Stimulated activated CD8-positive, alpha-beta memory T cell treated with anti-CD3 and anti-CD28 coated beads, Interleukin-12 subunit alpha, Interleukin-12 subunit beta, amount 100 ng/mL, for 1 hour (primary cell): ENCODE measurements at regions not wholly inside any gene's neighbourhood (a gene's known extent, or its start where the extent isn't known, plus 50 kb on each side); places are given as distances from the start of the nearest gene placed in this dataset.

Experiments used
- DNase-seq: peaks from one replicate; pipeline ENCODE4 v3.0.0-alpha.2; 2020; ENCODE audit warnings: low read depth

GRCh38 chr6:156189714-156190113 lies 587.5 kb upstream of the ARID1B start:
- DNase-seq = no peak

DNA sequence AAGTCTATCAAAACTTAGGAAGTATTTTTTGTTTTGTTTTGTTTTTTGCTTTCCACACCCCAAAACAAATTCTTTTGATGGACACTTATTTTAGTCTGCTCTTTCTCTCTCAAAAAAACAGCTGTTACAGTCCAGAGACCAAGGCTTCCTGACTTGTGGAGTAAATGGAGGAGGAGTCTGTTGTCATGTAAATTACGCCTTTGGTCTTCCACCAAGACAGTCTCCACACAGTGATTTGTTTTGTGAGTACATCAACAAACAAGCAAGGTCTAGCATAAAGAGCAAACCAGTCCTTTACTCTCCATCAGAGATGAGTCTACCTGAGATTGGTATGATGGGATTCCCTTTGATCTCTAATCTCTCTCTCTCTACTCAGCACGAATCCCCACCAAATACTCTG lies 588.0 kb upstream of the ARID1B start:
- no peak for DNase-seq

DNA sequence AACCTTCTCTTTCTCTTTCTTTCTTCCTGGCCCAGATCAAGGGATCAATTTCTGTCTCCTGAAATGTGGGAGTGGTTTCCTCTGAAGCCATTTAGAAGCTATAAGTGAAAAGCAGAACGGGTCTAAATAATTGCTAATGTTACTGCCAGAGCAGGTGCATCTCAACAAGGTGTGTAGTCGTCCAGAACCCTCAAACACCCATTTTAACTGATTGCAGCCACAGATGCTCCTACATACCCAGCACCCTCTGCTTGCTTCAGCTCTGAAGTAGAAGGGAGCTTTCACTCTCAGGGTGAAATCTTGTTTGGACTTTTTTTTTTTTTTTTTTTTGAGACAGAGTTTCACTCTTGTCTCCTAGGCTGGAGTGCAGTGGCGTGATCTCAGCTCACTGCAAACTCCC lies 592.1 kb upstream of the ARID1B start:
- DNase-seq = no peak

- no peak for DNase-seq
Observed at GRCh38 chr6:156183678-156184077, 593.5 kb upstream of the ARID1B start.

DNA sequence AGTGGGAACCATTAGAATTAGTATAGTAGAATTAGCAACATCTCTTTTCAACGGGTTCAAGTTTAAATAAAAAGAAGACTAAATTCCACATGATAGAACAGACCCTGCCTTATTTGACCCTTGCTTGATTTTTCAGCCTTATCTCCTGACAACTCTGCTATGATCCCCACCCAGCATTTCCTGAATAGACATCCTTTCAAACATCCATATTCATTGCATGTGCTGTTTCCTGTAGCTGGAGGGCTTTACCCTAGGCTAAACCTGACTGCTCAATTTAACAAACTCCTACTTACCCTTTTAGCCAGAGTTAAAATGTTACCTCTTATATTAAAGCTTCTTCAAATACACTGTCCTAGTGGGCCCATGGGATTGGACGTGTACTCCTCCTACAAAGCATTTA lies 594.8 kb upstream of the ARID1B start:
- DNase-seq = no peak

DNA sequence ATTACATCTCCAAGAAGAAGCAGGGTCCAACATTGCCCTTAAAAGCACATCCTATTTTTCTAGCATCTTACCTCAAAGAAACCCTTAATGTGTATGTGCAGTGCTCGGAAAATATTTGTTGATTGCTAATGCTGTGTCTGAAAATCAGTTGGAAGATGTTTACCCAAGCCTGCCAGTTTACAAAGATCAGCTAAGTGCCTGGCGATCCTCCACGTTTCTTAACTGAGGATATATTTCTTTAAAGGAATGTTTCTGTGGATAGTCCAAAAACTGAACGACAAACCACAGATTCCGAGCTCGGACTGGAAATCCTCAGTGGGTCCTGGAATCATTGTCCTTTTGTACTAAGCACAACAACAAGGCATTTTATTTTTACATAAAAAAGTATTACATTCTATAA lies 595.7 kb upstream of the ARID1B start:
- DNase-seq = no peak

DNA sequence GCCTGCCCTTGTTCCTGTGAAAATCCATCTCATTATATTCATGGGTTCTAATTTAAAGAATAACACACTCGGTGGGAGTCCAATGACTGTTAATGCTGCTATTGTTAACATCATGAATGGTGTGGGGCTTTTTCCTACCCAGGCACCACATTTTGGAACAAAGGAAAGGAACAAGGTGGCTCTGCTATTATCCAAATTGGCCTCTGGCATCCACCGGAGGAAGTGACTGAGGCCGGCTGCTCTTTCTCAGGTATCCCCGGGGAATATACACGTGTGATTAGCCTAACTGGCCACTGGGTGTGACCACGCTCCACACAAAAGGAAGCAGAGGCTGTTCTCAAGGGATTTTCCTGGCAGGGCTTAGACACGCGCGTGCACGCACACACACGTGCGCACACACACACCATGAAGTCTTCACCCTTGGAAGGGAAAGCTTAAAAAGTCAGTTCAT lies 601.2 kb upstream of the ARID1B start:
- DNase-seq = no peak

- DNase-seq = no peak
Observed at GRCh38 chr6:156175433-156175832, 601.7 kb upstream of the ARID1B start.

GRCh38 chr6:156174031-156174890 lies 602.9 kb upstream of the ARID1B start:
- DNase-seq = no peak

GRCh38 chr6:156169371-156169770 lies 607.8 kb upstream of the ARID1B start:
- no peak for DNase-seq

DNA sequence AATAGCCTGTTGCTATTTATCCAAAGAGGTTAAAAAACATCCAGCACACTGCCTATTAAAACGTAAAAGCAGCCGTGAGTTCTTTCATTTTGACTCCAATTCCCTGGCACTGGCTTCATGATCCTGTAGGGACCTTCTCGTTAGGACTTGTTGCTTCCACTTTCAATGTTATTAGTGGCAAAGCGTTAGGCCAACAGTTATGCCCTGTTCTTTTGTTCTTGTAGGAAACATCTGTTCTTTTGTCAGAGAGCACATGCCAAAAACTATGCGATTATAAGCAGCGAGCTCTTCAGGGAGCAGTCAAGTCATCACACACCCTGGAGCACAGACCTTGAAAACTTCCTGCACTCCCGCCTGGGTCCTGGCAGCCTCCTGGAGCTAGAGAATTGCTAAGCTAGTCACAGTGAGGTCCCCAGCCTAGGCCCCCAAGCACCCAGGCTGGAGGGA lies 609.5 kb upstream of the ARID1B start:
- DNase-seq = no peak

DNA sequence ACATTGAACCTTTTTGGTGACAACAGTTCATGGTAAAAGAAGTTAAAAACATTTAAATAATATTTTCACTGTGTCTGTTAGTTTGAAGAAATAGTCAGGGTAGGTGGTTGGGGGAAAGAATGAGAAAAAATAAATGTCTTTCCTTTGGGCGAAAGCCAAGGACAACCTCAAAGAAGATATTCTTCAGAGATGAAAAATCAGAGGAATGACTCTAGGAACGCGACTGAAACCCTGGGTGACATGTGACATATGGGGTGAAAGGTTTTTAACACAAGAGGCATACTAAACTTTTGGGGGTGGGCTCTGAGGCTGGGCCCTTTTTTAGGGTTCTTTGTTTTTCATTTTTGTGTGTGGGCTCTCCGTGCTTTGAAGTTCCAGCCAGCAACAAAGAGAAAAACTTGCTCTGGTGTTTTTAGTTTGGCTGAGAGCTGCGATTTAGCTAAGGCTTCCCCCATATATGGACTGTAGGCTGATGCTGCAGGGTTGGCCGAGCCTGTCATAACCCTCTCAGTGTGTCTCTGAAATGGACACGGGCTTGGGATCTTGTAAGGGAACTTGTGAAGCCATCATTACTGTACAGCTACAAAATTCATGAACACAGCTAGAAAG lies 610.1 kb upstream of the ARID1B start:
- no peak for DNase-seq

GRCh38 chr6:156166093-156166492 lies 611.1 kb upstream of the ARID1B start:
- DNase-seq = no peak

DNA sequence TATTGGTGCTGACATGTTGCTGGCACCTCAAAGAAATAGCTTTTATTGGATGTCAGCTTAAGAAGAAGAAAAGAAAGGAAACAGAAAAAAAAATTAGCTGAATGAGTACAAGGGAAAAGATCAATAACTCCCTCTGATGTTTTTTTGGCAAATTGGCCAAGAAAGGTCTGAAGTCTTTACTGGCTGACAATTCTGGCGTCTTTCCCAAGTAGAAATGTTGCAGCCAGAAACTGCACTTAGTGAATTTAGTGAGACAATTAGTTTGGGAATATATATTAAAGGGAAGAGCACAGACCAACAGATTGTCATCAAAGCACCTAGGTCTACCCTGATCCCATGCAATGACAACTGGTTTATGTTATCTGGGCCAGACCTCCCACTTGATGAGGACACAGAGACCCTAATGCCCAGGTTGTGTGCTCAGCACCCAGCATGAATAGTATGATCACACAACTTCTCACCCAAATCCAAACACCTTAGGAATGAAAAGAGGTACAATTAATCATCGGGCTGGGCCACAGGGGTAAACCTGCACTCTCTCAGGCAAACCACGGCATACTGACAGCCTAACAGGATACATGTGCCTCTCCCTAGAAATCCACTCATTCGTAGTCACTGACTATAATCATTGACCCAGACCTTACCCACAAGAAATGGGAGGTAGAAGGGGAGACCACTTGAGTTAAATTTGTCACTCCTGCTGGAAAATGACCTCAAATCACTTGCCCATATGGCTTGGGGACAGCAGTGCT lies 612.3 kb upstream of the ARID1B start:
- DNase-seq = no peak

GRCh38 chr6:156163311-156163710 lies 613.9 kb upstream of the ARID1B start:
- DNase-seq = no peak

DNA sequence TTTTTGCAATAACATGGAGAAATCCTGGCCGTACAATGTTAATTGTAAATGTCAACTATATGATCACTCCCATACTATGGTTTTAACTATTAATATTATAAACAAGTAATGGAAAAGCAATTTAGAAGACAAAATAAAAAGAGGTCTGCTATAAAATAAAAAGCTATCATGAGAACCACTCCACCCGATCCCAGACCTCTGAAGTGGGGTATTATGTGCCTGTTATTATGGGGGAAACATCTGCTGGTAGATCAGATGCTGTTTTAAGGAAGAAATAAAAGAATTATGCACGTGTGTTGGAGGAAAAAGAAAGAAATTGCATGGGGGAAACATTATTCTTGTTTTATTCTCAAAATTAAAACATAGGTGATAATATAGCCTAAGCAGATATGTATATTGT lies 615.7 kb upstream of the ARID1B start:
- DNase-seq = no peak

DNA sequence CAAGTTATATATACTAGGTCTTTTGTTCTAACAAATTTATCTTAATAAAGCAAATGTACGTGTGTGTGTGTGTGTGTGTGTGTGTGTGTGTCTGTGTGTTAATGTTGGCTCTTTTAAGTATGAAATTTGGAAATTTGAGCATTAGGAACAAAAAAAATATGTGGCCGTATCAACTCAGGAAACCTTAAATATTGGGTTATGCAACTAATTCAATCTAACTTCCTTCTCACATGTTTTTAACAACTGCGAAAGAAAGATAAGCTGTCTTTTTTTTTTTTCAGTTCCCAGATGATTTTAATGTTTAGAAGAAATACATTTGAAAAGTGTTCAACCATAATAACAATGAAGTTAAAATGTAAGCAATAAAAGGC lies 616.4 kb upstream of the ARID1B start:
- no peak for DNase-seq

DNA sequence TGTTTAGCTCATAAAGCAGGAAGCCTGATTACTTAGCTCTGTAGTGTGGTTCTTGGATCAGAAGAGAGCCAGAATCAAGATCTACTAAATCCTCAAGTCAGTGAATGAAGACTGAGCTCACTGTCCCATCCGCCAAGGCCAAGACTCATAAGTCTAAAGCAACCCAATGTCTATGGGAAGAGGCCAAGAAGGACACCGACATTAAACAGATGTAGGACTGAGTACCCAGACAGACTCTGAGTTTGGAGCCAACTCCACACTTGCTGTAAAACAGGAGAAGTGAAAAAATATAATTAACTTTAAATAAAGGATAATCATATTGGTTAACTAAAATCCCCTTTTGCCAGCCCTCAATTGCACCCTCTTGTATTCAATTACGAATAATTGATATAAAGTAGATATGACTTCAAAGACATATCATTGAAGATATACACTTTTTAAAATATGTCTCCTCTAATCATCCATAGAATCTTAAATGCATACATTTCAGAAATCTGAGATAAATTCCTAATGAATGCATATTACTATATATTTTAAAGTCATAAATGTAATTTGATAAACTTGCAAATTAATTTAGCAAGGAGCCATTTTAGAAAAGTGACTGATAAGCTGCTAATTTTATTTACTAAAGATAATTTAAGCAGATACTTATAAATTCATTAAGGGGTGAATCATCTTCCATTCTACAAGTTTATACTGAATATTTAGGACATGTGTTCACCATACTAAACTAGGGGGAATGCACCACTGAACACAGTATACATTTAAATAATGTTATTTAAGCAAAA lies 617.0 kb upstream of the ARID1B start:
- DNase-seq = no peak

DNA sequence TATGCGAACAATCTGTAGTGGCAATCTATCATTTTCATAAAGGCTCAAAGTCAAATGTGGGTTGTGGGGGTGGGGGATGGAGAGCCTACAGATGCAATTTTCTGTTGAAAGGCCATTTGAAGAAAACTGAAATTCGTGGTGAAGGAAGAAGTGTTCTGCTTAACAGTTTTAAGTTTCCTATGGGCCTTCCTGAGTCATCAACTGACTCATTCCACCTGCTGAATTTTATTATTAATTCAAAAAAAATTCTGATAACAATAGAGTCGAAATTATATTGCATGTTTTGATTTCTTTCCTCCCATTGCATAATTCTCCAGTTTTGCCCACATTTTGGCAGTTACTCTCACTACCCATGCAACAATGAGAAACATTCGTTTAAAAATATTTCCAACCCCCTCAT lies 622.3 kb upstream of the ARID1B start:
- no peak for DNase-seq

DNA sequence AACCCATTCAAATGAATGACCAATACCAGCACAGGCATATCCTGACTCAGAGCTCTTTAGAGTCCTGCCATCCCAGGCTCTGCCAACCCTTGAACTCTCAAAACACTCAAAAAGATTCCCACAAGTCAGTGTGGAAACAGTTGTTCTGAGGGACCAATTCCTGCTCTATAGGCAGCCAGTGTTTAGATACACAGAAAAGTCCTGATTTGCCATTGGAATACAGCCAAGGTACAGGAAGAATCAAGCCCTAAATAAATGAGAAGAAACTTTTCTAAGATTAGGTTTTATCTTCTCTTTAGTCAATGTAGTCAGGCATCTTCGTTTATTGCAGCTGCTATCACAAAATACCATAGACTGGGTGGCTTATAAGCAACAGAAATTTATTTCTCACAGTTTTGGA lies 626.8 kb upstream of the ARID1B start:
- no peak for DNase-seq

GRCh38 chr6:156146891-156147290 lies 630.3 kb upstream of the ARID1B start:
- DNase-seq = no peak

- DNase-seq = no peak
Observed at GRCh38 chr6:156131221-156131903, 645.8 kb upstream of the ARID1B start.
